ENCODE measurements at regions not wholly inside any gene's neighbourhood (a gene's known extent, or its start where the extent isn't known, plus 50 kb on each side); places are given as distances from the start of the nearest gene placed in this dataset.

DNA sequence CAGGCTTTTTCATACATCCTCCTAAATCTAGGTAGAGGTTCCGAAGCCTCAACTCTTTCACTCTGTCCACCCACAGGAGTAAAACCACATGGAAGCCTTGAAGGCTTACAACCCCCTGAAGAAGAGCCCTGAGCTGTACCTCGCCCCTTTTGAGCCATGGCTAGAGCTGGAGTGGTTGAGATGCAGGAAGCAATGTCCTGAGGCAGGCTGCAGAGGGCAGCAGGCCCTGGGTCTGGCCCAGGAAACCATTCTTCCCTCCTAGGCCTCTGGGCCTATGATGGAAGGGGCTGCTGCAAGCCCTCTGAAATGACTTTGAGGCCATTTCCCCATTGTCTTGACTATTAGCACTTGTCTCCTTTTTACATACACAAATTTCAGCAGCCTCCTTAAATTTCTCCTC lies 1503.0 kb downstream of the KCNT2 start:
- H3K27me3 Mint-ChIP-seq, result no peaks in the 10 kb centered on the region

DNA sequence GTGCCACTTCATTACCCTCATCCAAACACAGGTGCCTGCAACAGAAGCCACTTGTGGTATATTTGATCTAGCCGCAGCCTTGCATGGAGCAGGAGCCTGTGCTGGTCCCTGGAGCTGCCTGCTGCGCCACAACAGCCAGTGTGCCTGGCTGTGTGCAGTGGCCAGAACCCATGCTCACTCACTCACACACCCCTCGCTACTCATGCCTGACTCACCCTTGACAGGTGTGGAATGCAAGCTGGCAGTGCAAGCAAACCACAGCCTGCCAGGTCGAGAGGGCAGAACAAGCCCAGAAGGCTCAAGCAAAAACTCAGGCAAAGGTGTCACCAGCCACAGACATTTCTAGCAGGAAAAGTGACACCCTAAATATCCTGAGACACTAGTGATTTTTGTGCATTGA lies 1510.9 kb downstream of the KCNT2 start:
- Mint-ChIP-seq H3K9me3 (no peaks in the 10 kb centered on the region), H3K36me3 (ENCODE audit: low read depth) (no peaks in the 10 kb centered on the region), H3K27me3 (no peaks in the 10 kb centered on the region), H3K4me1 (no peaks in the 10 kb centered on the region), H3K4me3 (no peak overlapping the region), H3K27ac (no peak overlapping the region)
- ChIA-PET POLR2A (no interaction called here), CTCF (no interaction called here)
- DNase-seq, result no peak

More for the DNA sequence above, 1503.0 kb downstream of the KCNT2 start:
- CTCF ChIA-PET, result no interaction called here
- Mint-ChIP-seq H3K36me3 (ENCODE audit: low read depth) (no peaks in the 10 kb centered on the region), H3K4me1 (no peaks in the 10 kb centered on the region), H3K4me3 (no peak overlapping the region), H3K9me3 (peaks cover 4% of the 10 kb centered on the region), H3K27ac (no peak overlapping the region)
- DNase-seq, result no peak
- POLR2A ChIA-PET, result no interaction called here

DNA sequence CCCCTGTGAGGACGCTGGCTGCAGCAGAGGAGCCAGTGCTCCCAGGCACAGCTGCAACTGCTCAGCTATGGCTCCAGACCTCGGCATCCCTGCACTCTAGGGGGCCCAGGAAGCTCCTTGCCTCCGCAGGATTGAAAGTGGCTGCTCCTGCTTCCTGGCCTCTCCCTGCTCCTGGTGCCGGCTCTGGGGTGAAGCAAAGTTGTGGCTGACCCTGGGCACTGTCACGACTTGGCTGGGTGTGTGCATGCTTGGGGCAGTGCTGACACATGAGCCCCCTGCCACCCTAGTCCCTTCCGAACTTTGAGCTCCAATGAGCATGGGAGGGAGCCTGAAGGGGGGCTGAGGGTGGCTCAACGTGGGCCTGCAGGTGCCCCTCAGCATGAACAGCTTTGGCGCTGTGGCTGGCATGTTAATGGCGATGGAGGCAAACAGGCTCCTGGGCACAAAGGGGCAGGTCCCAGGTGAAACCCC lies 1512.2 kb downstream of the KCNT2 start:
- H3K36me3 Mint-ChIP-seq (ENCODE audit: low read depth), result no peaks in the 10 kb centered on the region
- CTCF ChIA-PET, result no interaction called here
- no peak for DNase-seq
- H3K9me3 Mint-ChIP-seq, result no peaks in the 10 kb centered on the region
- H3K27me3 Mint-ChIP-seq, result no peaks in the 10 kb centered on the region
- no peaks in the 10 kb centered on the region for H3K4me1 Mint-ChIP-seq
- H3K27ac Mint-ChIP-seq, result no peak overlapping the region
- no peak overlapping the region for H3K4me3 Mint-ChIP-seq
- POLR2A ChIA-PET, result no interaction called here

DNA sequence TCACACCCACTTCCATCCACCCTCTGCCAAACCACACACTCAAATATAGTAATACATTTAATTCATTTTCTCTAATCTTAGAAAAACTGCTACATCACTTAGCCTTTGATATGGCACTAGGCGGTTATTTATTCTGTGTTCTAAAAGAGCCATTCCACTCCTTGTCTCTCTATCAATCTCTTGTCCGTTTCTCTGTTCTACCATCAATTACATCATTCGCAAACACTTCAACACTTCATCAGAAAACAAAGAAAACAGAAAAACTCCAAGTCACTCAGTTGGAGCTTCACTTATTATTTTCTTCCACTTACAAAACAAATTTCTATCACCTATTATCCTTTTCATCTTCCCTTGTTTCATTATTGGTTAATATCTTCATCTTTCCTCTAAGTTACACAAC lies 1523.0 kb downstream of the KCNT2 start:
- ChIA-PET POLR2A (no interaction called here), CTCF (no interaction called here)
- no peaks in the 10 kb centered on the region for H3K27me3 Mint-ChIP-seq

DNA sequence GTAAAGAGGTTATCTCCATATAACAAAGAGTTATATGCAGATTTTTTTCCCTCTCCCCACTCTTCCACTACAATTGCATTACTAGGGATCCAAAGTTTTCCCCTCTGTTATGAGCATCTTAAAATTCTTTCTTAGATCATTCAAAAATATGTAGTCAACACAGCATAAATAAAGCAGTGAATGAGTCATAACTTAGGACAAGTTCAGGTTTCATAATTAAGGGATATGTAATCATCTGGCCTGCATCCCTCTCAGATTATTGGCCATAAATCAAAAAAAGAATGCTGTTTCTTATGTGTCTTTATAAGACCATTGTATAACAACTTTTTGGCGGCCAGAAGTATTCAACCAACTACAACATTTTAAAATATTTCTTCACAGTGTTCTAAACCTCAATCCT lies 1526.1 kb downstream of the KCNT2 start:
- H3K36me3 Mint-ChIP-seq (ENCODE audit: low read depth), result no peaks in the 10 kb centered on the region
- CTCF ChIA-PET, result no interaction called here

More for the DNA sequence above, 1523.0 kb downstream of the KCNT2 start:
- no peak for DNase-seq
- H3K4me1 Mint-ChIP-seq, result no peaks in the 10 kb centered on the region
- no peak overlapping the region for H3K27ac Mint-ChIP-seq
- H3K36me3 Mint-ChIP-seq (ENCODE audit: low read depth), result no peaks in the 10 kb centered on the region
- no peaks in the 10 kb centered on the region for H3K9me3 Mint-ChIP-seq
- H3K4me3 Mint-ChIP-seq, result no peak overlapping the region

DNA sequence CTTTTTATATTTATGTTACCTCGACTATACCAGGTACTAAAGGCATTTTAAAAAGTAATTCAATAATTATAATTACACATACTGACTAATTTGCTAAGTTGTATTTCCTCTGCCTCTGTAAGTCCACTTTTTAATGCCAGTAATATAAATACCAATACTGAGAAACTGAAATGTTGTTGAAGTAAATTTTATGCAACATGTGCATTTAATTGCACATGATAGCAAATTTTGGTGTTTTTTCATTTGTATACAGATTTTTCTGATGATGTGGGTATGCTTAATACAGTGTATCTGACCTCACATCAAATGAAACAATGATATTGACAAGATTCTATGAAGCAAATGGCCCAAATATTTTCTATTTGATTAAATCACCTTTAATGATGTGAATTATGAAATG lies 1531.6 kb downstream of the KCNT2 start:
- no peaks in the 10 kb centered on the region for H3K36me3 Mint-ChIP-seq (ENCODE audit: low read depth)
- H3K4me3 Mint-ChIP-seq, result no peak overlapping the region
- ChIA-PET POLR2A (no interaction called here), CTCF (no interaction called here)
- no peaks in the 10 kb centered on the region for H3K4me1 Mint-ChIP-seq
- no peaks in the 10 kb centered on the region for H3K9me3 Mint-ChIP-seq
- no peaks in the 10 kb centered on the region for H3K27me3 Mint-ChIP-seq
- H3K27ac Mint-ChIP-seq, result no peak overlapping the region
- no peak for DNase-seq

More for the DNA sequence above, 1526.1 kb downstream of the KCNT2 start:
- no peaks in the 10 kb centered on the region for H3K4me1 Mint-ChIP-seq
- no peaks in the 10 kb centered on the region for H3K9me3 Mint-ChIP-seq
- POLR2A ChIA-PET, result no interaction called here
- no peak overlapping the region for H3K27ac Mint-ChIP-seq
- no peak overlapping the region for H3K4me3 Mint-ChIP-seq
- H3K27me3 Mint-ChIP-seq, result no peaks in the 10 kb centered on the region
- no peak for DNase-seq

DNA sequence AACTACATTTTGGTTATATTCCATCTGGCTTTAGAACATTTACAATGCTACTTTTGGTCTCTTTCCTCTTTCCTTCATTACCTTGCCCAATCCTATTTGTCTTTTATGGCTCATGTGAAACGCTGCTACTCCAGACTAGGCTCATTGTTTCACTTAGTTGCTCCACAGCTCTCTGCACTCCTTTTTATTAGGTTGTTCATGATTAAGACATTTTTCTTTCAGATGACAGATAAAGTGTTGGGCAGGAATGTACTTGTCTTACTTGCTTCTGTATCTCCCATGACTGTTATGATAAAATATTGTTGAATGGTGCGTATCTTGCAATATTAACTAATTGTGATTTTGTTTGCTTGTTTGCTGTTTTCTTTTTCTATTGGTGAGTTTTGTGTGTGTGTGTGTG lies 1532.3 kb downstream of the KCNT2 start:
- H3K27ac Mint-ChIP-seq, result no peak overlapping the region
- H3K4me3 Mint-ChIP-seq, result no peak overlapping the region
- H3K36me3 Mint-ChIP-seq (ENCODE audit: low read depth), result no peaks in the 10 kb centered on the region
- DNase-seq, result no peak
- H3K4me1 Mint-ChIP-seq, result no peaks in the 10 kb centered on the region
- H3K9me3 Mint-ChIP-seq, result no peaks in the 10 kb centered on the region
- ChIA-PET POLR2A (no interaction called here), CTCF (no interaction called here)
- H3K27me3 Mint-ChIP-seq, result no peaks in the 10 kb centered on the region

DNA sequence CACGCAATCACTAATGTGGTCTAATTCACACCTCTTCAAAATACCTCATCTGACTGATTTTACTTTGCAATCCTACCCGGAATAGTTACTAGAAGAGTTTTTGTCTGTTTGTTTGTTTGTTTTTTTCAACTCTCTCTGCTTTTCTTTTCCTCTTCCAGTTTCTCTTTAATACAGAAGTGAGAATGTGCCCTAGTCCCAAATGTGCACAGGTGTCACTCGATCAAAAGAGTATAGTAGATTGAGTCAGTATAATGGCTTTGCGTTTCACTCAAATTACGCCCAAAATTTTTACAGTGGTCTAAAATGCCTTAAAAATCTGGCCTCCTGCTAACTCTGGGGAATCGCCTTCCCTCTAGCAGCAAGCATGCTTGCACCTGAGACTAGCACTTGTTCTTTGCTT lies 1536.8 kb downstream of the KCNT2 start:
- DNase-seq, result no peak
- Mint-ChIP-seq H3K9me3 (no peaks in the 10 kb centered on the region), H3K27ac (no peak overlapping the region), H3K4me1 (no peaks in the 10 kb centered on the region), H3K36me3 (ENCODE audit: low read depth) (no peaks in the 10 kb centered on the region), H3K27me3 (no peaks in the 10 kb centered on the region), H3K4me3 (no peak overlapping the region)
- ChIA-PET POLR2A (no interaction called here), CTCF (no interaction called here)

DNA sequence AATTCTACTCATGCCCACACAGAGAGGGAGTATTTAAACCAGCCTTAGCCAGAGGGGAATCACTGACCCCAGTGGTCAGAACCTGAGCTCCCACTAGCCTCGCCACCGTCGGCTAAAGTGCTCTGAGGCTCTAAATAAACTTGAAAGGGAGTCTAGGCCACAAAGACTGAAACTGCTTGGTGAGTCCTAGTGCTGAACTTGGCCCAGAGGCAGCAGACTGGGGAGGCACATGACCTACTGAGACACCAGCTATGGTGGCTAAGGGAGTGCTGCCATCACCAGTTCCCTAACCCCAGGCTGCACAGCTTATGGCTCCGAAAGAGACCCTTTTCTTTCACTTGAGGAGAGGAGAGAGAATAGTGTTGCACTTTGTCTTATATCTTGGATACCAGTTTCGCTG lies 1542.8 kb downstream of the KCNT2 start:
- H3K36me3 Mint-ChIP-seq (ENCODE audit: low read depth), result no peaks in the 10 kb centered on the region
- no peak overlapping the region for H3K27ac Mint-ChIP-seq
- ChIA-PET POLR2A (no interaction called here), CTCF (no interaction called here)
- H3K9me3 Mint-ChIP-seq, result no peaks in the 10 kb centered on the region
- no peaks in the 10 kb centered on the region for H3K4me1 Mint-ChIP-seq
- no peak for DNase-seq
- H3K27me3 Mint-ChIP-seq, result no peaks in the 10 kb centered on the region
- no peak overlapping the region for H3K4me3 Mint-ChIP-seq

DNA sequence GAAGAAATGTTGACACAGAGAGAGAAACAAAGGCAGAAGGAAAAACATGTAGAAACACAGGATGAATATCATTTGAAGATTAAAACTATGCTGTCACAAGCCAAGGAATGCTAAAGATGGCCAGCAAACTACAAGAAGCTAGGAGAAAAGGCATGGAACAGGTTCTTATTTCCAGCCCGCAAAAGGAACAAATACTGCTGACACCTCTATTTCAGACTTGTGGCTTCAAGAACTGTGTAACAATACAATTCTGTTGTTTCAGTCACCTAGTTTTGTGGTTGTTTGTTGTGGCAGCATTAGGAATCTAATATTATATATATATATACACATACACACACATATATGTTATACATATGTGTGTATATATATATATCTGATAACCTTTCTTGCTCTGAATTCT lies 1543.9 kb downstream of the KCNT2 start:
- Mint-ChIP-seq H3K4me3 (no peak overlapping the region), H3K4me1 (no peaks in the 10 kb centered on the region), H3K27me3 (no peaks in the 10 kb centered on the region), H3K36me3 (ENCODE audit: low read depth) (no peaks in the 10 kb centered on the region), H3K27ac (no peak overlapping the region), H3K9me3 (no peaks in the 10 kb centered on the region)
- ChIA-PET POLR2A (no interaction called here), CTCF (no interaction called here)
- DNase-seq, result no peak

DNA sequence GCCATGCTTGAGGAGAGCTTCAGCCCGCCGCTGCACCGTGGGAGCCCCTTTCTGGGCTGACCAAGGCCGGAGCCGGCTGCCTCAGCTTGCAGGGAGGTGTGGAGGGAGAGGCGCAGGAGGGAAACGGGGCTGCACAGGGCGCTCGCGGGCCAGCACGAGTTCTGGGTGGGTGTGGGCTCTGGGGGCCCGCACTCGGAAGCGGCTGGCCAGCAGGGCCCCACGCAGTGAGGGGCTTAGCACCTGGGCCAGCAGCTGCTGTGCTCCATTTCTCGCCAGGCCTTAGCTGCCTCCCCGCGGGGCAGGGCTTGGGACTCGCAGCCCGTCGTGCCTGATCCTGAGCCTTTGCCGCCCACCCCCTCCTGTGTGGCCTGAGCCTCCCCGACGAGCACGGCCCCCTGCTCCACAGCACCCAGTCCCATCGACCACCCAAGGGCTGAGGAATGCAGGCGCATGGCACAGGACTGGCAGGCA lies 1554.0 kb downstream of the KCNT2 start:
- CTCF ChIA-PET, result no interaction called here
- DNase-seq, result no peak
- no peak overlapping the region for H3K4me3 Mint-ChIP-seq
- H3K4me1 Mint-ChIP-seq, result peaks cover 2% of the 10 kb centered on the region
- H3K36me3 Mint-ChIP-seq (ENCODE audit: low read depth), result no peaks in the 10 kb centered on the region
- POLR2A ChIA-PET, result no interaction called here
- H3K27me3 Mint-ChIP-seq, result no peaks in the 10 kb centered on the region
- no peak overlapping the region for H3K27ac Mint-ChIP-seq
- peaks cover 3% of the 10 kb centered on the region for H3K9me3 Mint-ChIP-seq

DNA sequence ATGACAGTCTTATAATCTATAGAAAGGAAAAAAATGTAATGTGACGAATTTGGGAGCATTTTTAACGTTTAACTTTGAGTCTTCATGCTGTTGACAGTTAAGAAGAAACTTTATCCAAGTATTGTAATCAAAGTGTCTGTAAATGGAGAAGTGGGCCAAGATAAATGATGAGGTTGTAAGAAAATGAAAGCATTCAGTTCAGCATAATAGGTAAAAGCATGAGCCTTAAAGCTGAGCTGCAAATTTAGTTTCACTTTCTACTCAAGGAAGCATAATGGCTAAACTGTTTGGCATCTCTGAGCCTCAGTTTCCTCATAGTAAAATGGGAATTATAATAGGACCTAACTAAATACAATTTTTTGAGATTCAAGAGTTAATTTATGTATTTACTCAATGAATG lies 1554.8 kb downstream of the KCNT2 start:
- POLR2A ChIA-PET, result no interaction called here
- no peak overlapping the region for H3K27ac Mint-ChIP-seq
- no peaks in the 10 kb centered on the region for H3K27me3 Mint-ChIP-seq
- no peak for DNase-seq
- peaks cover 2% of the 10 kb centered on the region for H3K4me1 Mint-ChIP-seq
- peaks cover 3% of the 10 kb centered on the region for H3K9me3 Mint-ChIP-seq
- no peaks in the 10 kb centered on the region for H3K36me3 Mint-ChIP-seq (ENCODE audit: low read depth)
- CTCF ChIA-PET, result no interaction called here
- H3K4me3 Mint-ChIP-seq, result no peak overlapping the region

DNA sequence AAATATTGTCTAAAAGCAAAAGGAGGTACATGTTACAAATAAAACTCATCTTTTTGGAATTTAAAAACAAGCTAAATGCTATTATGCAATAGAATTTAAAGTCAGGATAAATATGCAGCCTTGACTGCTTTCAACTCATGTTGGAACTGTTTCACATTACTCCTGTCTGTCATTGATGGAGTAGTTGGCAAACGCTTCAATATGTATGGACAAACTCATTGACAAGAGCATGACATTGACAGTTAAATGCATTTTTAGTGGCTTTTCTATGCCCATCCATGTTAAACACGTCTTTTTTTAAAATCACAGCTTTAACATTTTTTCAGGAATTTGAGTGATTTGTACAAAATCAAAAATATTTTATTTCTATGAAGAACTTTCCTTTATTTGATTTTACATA lies 1560.5 kb downstream of the KCNT2 start:
- Mint-ChIP-seq H3K36me3 (ENCODE audit: low read depth) (no peaks in the 10 kb centered on the region), H3K4me3 (no peak overlapping the region), H3K9me3 (no peaks in the 10 kb centered on the region), H3K4me1 (no peaks in the 10 kb centered on the region), H3K27ac (no peak overlapping the region), H3K27me3 (no peaks in the 10 kb centered on the region)
- POLR2A ChIA-PET, result no interaction called here
- no peak for DNase-seq
- CTCF ChIA-PET, result no interaction called here

DNA sequence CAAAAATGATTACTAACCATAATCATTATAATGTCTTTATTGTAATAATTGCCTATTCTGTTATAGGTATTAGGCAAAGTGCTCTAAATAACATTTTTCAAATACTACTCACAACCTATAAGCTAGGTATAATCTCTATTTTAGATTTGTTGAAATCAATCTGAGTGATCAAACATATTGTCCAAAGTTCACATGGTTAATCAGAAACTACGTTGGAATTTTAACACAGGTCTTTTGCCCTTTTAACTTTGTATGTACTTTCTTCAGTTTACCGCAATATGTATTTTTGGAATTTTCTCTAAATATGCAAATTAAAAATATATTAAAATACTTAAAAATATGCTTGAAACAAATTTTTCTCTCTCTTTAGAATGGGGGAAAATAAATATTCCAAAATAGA lies 1563.2 kb downstream of the KCNT2 start:
- H3K36me3 Mint-ChIP-seq (ENCODE audit: low read depth), result no peaks in the 10 kb centered on the region

DNA sequence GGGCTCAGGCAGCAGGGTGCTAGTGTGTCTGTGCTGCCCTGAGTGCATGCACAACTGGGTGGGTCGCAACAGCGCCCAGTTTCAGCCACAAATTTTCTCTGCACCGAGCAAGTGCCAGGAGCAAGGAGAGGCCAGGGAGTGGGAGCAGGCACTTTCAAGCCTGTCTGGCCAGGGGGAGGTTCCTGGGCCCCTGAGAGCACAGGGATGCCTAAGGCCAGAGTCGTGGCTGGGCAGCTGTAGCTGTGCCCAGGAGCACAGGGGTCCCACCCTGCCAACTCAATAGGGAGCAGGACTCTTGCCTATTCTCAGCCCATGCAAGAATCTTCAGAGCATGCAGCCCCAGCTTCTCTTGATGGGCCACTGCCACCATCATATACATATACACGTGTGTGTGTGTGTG lies 1577.4 kb downstream of the KCNT2 start:
- Mint-ChIP-seq H3K4me1 (no peaks in the 10 kb centered on the region), H3K36me3 (ENCODE audit: low read depth) (no peaks in the 10 kb centered on the region), H3K9me3 (peaks cover 3% of the 10 kb centered on the region), H3K27ac (no peak overlapping the region), H3K4me3 (no peak overlapping the region), H3K27me3 (no peaks in the 10 kb centered on the region)
- CTCF ChIA-PET, result no interaction called here
- POLR2A ChIA-PET, result no interaction called here
- DNase-seq, result no peak

More for the DNA sequence above, 1563.2 kb downstream of the KCNT2 start:
- Mint-ChIP-seq H3K27me3 (no peaks in the 10 kb centered on the region), H3K9me3 (no peaks in the 10 kb centered on the region), H3K4me3 (no peak overlapping the region), H3K27ac (no peak overlapping the region), H3K4me1 (no peaks in the 10 kb centered on the region)
- no peak for DNase-seq
- POLR2A ChIA-PET, result no interaction called here
- CTCF ChIA-PET, result interaction anchor here (0.8 kb wide), 1 partner anchor 16 kb away, joined by 4 read pairs; no protein-coding TSS in a partner anchor
